HG03460 (cell line): ENCODE measurements at regions not wholly inside any gene's neighbourhood (a gene's known extent, or its start where the extent isn't known, plus 50 kb on each side); places are given as distances from the start of the nearest gene placed in this dataset.
"Not testable (repeated sequence)": the region's sequence is repeated elsewhere in the genome, so short reads cannot be mapped to it uniquely, and the experiment has no call there.

Experiments
- ATAC-seq: cut with Tn5 transposase; IDR thresholded peaks from one replicate; pipeline ENCODE4 v1.9.1; 2021; ENCODE audit not compliant: unreplicated experiment

- ATAC-seq: no peak
Measured at GRCh38 chr1:196005426-196005825, 602.8 kb downstream of the KCNT2 start.

- not testable (repeated sequence) for ATAC-seq
Measured at GRCh38 chr1:196004388-196004787, 603.9 kb downstream of the KCNT2 start.

- no peak for ATAC-seq
Measured at GRCh38 chr1:196002906-196003305, 605.3 kb downstream of the KCNT2 start.

GRCh38 chr1:196002296-196002695, 605.9 kb downstream of the KCNT2 start:
- ATAC-seq: not testable (repeated sequence)

GRCh38 chr1:196001188-196001587, 607.1 kb downstream of the KCNT2 start:
- ATAC-seq: no peak

- no peak for ATAC-seq
Measured at GRCh38 chr1:195999022-195999421, 609.2 kb downstream of the KCNT2 start.

- ATAC-seq: no peak
Measured at GRCh38 chr1:195981448-195982139, 626.6 kb downstream of the KCNT2 start.

- no peak for ATAC-seq
Measured at GRCh38 chr1:195979646-195980045, 628.6 kb downstream of the KCNT2 start.

GRCh38 chr1:195973311-195973904, 634.8 kb downstream of the KCNT2 start:
- no peak for ATAC-seq

GRCh38 chr1:195971589-195971988, 636.7 kb downstream of the KCNT2 start:
- no peak for ATAC-seq

GRCh38 chr1:195970209-195970608, 638.0 kb downstream of the KCNT2 start:
- ATAC-seq: no peak

- ATAC-seq: no peak
Measured at GRCh38 chr1:195965475-195965874, 642.8 kb downstream of the KCNT2 start.

- ATAC-seq: no peak
Measured at GRCh38 chr1:195965036-195965435, 643.2 kb downstream of the KCNT2 start.

- ATAC-seq: no peak
Measured at GRCh38 chr1:195964516-195964915, 643.7 kb downstream of the KCNT2 start.

GRCh38 chr1:195962051-195962450, 646.2 kb downstream of the KCNT2 start:
- no peak for ATAC-seq

GRCh38 chr1:195960580-195960979, 647.7 kb downstream of the KCNT2 start:
- no peak for ATAC-seq

- no peak for ATAC-seq
Measured at GRCh38 chr1:195958131-195958530, 650.1 kb downstream of the KCNT2 start.

- no peak for ATAC-seq
Measured at GRCh38 chr1:195956845-195957244, 651.4 kb downstream of the KCNT2 start.

- ATAC-seq: no peak
Measured at GRCh38 chr1:195954848-195955247, 653.4 kb downstream of the KCNT2 start.

- no peak for ATAC-seq
Measured at GRCh38 chr1:195951313-195951712, 656.9 kb downstream of the KCNT2 start.

GRCh38 chr1:195948123-195948895, 659.9 kb downstream of the KCNT2 start:
- ATAC-seq: no peak

- no peak for ATAC-seq
Measured at GRCh38 chr1:195946500-195946899, 661.7 kb downstream of the KCNT2 start.
